DOHH2 (cell line): ENCODE measurements at regions not wholly inside any gene's neighbourhood (a gene's known extent, or its start where the extent isn't known, plus 50 kb on each side); places are given as distances from the start of the nearest gene placed in this dataset.

Source experiments
- H3F3A ChIP-seq: fragments of 200-600 bp; sonication (generic), shearing (Covaris generic); 2 replicates; pipeline ENCODE4 v1.6.0; 2016; ENCODE audit warnings: antibody characterized with exemption, mild to moderate bottlenecking; ENCODE audit not compliant: control insufficient read depth, insufficient read depth
- H3K27ac ChIP-seq: fragments of 200-600 bp; sonication (generic); 2 replicates; pipeline ENCODE4 v1.5.1; 2014; ENCODE audit warnings: low read depth, mild to moderate bottlenecking, low read length, moderate library complexity
- H3K27me3 ChIP-seq: fragments of 200-600 bp; sonication (generic); 2 replicates; pipeline ENCODE4 v1.6.1; 2014; ENCODE audit warnings: mild to moderate bottlenecking, low read length, mixed read lengths; ENCODE audit not compliant: control insufficient read depth
- H3K36me3 ChIP-seq: fragments of 200-600 bp; sonication (generic); 2 replicates; pipeline ENCODE4 v1.6.1; 2014; ENCODE audit warnings: mild to moderate bottlenecking, low read length, moderate library complexity, mixed read lengths; ENCODE audit not compliant: control insufficient read depth
- H3K4me1 ChIP-seq: fragments of 200-600 bp; sonication (generic); 2 replicates; pipeline ENCODE4 v1.6.1; 2014; ENCODE audit warnings: mild to moderate bottlenecking, low read length, mixed read lengths; ENCODE audit not compliant: control insufficient read depth
- H3K4me2 ChIP-seq: fragments of 200-600 bp; sonication (generic); 2 replicates; pipeline ENCODE4 v1.6.0; 2014; ENCODE audit warnings: mild to moderate bottlenecking, low read length, moderate library complexity
- H3K4me3 ChIP-seq: fragments of 200-600 bp; sonication (generic); 2 replicates; pipeline ENCODE4 v1.5.1; 2014; ENCODE audit warnings: mild to moderate bottlenecking, low read length, mixed read lengths
- H3K79me2 ChIP-seq: fragments of 200-600 bp; sonication (generic); 2 replicates; pipeline ENCODE4 v1.6.1; 2014; ENCODE audit warnings: mild to moderate bottlenecking, low read length, mixed read lengths; ENCODE audit not compliant: control insufficient read depth
- H3K9me2 ChIP-seq: fragments of 200-600 bp; sonication (generic); replicated peaks from 2 replicates; pipeline ENCODE4 v1.6.1; 2014; ENCODE audit warnings: mild to moderate bottlenecking, low read length, mixed read lengths; ENCODE audit not compliant: control insufficient read depth
- H3K9me3 ChIP-seq: fragments of 200-600 bp; sonication (generic); 2 replicates; pipeline ENCODE4 v1.6.1; 2014; ENCODE audit warnings: antibody characterized with exemption, low read length, mixed read lengths; ENCODE audit not compliant: control insufficient read depth, insufficient read depth
- H4K20me1 ChIP-seq: fragments of 200-600 bp; sonication (generic); 2 replicates; pipeline ENCODE4 v1.6.0; 2014; ENCODE audit warnings: low read depth, mild to moderate bottlenecking, antibody characterized with exemption, low read length, moderate library complexity; ENCODE audit not compliant: control insufficient read depth, insufficient read depth
- CTCF ChIP-seq: fragments of 200-600 bp; sonication (generic); IDR thresholded peaks from one replicate; pipeline ENCODE4 v1.5.1; 2014; ENCODE audit warnings: antibody characterized with exemption, mild to moderate bottlenecking, low read depth, low read length; ENCODE audit not compliant: poor library complexity, severe bottlenecking
- EZH2phosphoT487 ChIP-seq: fragments of 200-600 bp; sonication (generic); IDR thresholded peaks from 2 replicates; pipeline ENCODE4 v1.6.1; 2017; ENCODE audit warnings: borderline replicate concordance, mild to moderate bottlenecking, antibody characterized with exemption, low read length, moderate library complexity, mixed read lengths

- Histone ChIP-seq H3K27me3 (no peaks in the 10 kb centered on the region), H3K4me2 (no peak overlapping the region), H4K20me1 (no peaks in the 10 kb centered on the region), H3K27ac (no peak overlapping the region), H3K9me3 (no peaks in the 10 kb centered on the region), H3K4me1 (no peaks in the 10 kb centered on the region), H3K79me2 (no peaks in the 10 kb centered on the region), H3K9me2 (no peaks in the 10 kb centered on the region), H3F3A (no peaks in the 10 kb centered on the region), H3K4me3 (no peak overlapping the region), H3K36me3 (no peaks in the 10 kb centered on the region)
- TF ChIP-seq CTCF (no peak), EZH2phosphoT487 (no peak)
Observed at GRCh38 chr1:70887936-70888335, 159.7 kb downstream of the PTGER3 start.

- Histone ChIP-seq H4K20me1 (no peaks in the 10 kb centered on the region), H3K27me3 (no peaks in the 10 kb centered on the region), H3K27ac (no peak overlapping the region), H3K79me2 (no peaks in the 10 kb centered on the region), H3K9me3 (no peaks in the 10 kb centered on the region), H3F3A (no peaks in the 10 kb centered on the region), H3K9me2 (no peaks in the 10 kb centered on the region), H3K4me3 (no peak overlapping the region), H3K4me1 (no peaks in the 10 kb centered on the region), H3K4me2 (no peak overlapping the region), H3K36me3 (no peaks in the 10 kb centered on the region)
- no peak for TF ChIP-seq CTCF
- no peak for TF ChIP-seq EZH2phosphoT487
Observed at GRCh38 chr1:70888722-70889121, 158.9 kb downstream of the PTGER3 start.

- H3F3A ChIP-seq, result no peaks in the 10 kb centered on the region
- no peaks in the 10 kb centered on the region for H3K27me3 ChIP-seq
- no peaks in the 10 kb centered on the region for H3K4me1 ChIP-seq
- H3K4me3 ChIP-seq, result no peak overlapping the region
- no peak for TF ChIP-seq EZH2phosphoT487
- no peak for TF ChIP-seq CTCF
- H3K27ac ChIP-seq, result no peak overlapping the region
- no peaks in the 10 kb centered on the region for H3K36me3 ChIP-seq
- H3K79me2 ChIP-seq, result no peaks in the 10 kb centered on the region
- H3K9me3 ChIP-seq, result no peaks in the 10 kb centered on the region
- H4K20me1 ChIP-seq, result no peaks in the 10 kb centered on the region
- no peak overlapping the region for H3K4me2 ChIP-seq
- no peaks in the 10 kb centered on the region for H3K9me2 ChIP-seq
Observed at GRCh38 chr1:70890408-70890807, 157.2 kb downstream of the PTGER3 start.
